ENCODE measurements at regions not wholly inside any gene's neighbourhood (a gene's known extent, or its start where the extent isn't known, plus 50 kb on each side); places are given as distances from the start of the nearest gene placed in this dataset.

GRCh38 chr1:208919371-208919770 lies 664.1 kb upstream of the CAMK1G start:
- TF ChIP-seq CTCF (IDR thresholded peaks at IDR 0.05; ENCODE audit: insufficient read depth, low read depth, low read length) (no peak), EZH2 (IDR thresholded peaks at IDR 0.05; ENCODE audit: insufficient read depth, low read length) (no peak)
